NCI-H1694 treated with DMSO at 0.1 percent for 48 hours (cell line): ENCODE measurements at regions not wholly inside any gene's neighbourhood (a gene's known extent, or its start where the extent isn't known, plus 50 kb on each side); places are given as distances from the start of the nearest gene placed in this dataset.

Source experiments
- DNase-seq: peaks from one replicate; lab custom pipeline; 2025; lab: John Stamatoyannopoulos, UW

GRCh38 chr5:103345461-103345860, 86.9 kb downstream of the MACIR start:
- no peak for DNase-seq

- no peak for DNase-seq
Observed at GRCh38 chr5:103340717-103341388, 82.3 kb downstream of the MACIR start.

GRCh38 chr5:103340132-103340531, 81.6 kb downstream of the MACIR start:
- no peak for DNase-seq

- no peak for DNase-seq
Observed at GRCh38 chr5:103336941-103337340, 78.4 kb downstream of the MACIR start.

- no peak for DNase-seq
Observed at GRCh38 chr5:103333376-103333775, 74.8 kb downstream of the MACIR start.

- no peak for DNase-seq
Observed at GRCh38 chr5:103330875-103331274, 72.3 kb downstream of the MACIR start.
